HG03342 (cell line): ENCODE measurements at regions not wholly inside any gene's neighbourhood (a gene's known extent, or its start where the extent isn't known, plus 50 kb on each side); places are given as distances from the start of the nearest gene placed in this dataset.
"Not testable (repeated sequence)": the region's sequence is repeated elsewhere in the genome, so short reads cannot be mapped to it uniquely, and the experiment has no call there.

Experiments used
- ATAC-seq: cut with Tn5 transposase; IDR thresholded peaks from one replicate; pipeline ENCODE4 v1.9.1; 2021; ENCODE audit warnings: mild to moderate bottlenecking, moderate library complexity; ENCODE audit not compliant: unreplicated experiment

GRCh38 chr1:214715126-214715525, 112.1 kb downstream of the CENPF start:
- ATAC-seq, result no peak

GRCh38 chr1:214717351-214717750, 114.4 kb downstream of the CENPF start:
- no peak for ATAC-seq

- no peak for ATAC-seq
Measured at GRCh38 chr1:214718724-214719123, 115.7 kb downstream of the CENPF start.

GRCh38 chr1:214719207-214719606, 116.2 kb downstream of the CENPF start:
- ATAC-seq, result no peak

GRCh38 chr1:214720561-214720960, 117.6 kb downstream of the CENPF start:
- ATAC-seq, result no peak

- no peak for ATAC-seq
Measured at GRCh38 chr1:214727274-214727673, 124.3 kb downstream of the CENPF start.

- no peak for ATAC-seq
Measured at GRCh38 chr1:214739621-214740238, 136.7 kb downstream of the CENPF start.

- ATAC-seq, result no peak
Measured at GRCh38 chr1:214740471-214740870, 137.5 kb downstream of the CENPF start.

GRCh38 chr1:214747050-214747635, 144.1 kb downstream of the CENPF start:
- no peak for ATAC-seq

GRCh38 chr1:214753236-214753852, 150.3 kb downstream of the CENPF start:
- ATAC-seq, result no peak

GRCh38 chr1:214761030-214761429, 158.0 kb downstream of the CENPF start:
- ATAC-seq, result no peak

- ATAC-seq, result no peak
Measured at GRCh38 chr1:214762902-214763301, 159.9 kb downstream of the CENPF start.

GRCh38 chr1:214764502-214764901, 161.5 kb downstream of the CENPF start:
- ATAC-seq, result no peak

- ATAC-seq, result no peak
Measured at GRCh38 chr1:214767221-214767620, 164.2 kb downstream of the CENPF start.

- not testable (repeated sequence) for ATAC-seq
Measured at GRCh38 chr1:214769666-214770065, 166.7 kb downstream of the CENPF start.

GRCh38 chr1:214777364-214777763, 174.4 kb downstream of the CENPF start:
- no peak for ATAC-seq

GRCh38 chr1:214791961-214792360, 189.0 kb downstream of the CENPF start:
- ATAC-seq, result no peak

GRCh38 chr1:214792527-214793186, 189.7 kb downstream of the CENPF start:
- no peak for ATAC-seq

GRCh38 chr1:214793708-214794107, 190.7 kb downstream of the CENPF start:
- no peak for ATAC-seq

- no peak for ATAC-seq
Measured at GRCh38 chr1:214801191-214801590, 198.2 kb downstream of the CENPF start.

- ATAC-seq, result no peak
Measured at GRCh38 chr1:214808845-214809460, 206.0 kb downstream of the CENPF start.

GRCh38 chr1:214816603-214817002, 213.6 kb downstream of the CENPF start:
- ATAC-seq, result no peak
